Mesenchymal stem cell (in vitro differentiated cells and primary cell): ENCODE measurements at regions not wholly inside any gene's neighbourhood (a gene's known extent, or its start where the extent isn't known, plus 50 kb on each side); places are given as distances from the start of the nearest gene placed in this dataset.

Experiments used
- DNase-seq: peaks from one replicate; pipeline ENCODE4 v3.0.0-alpha.2; 2013
- H2AFZ ChIP-seq: one replicate; pipeline ENCODE4 v1.6.1; 2013; ENCODE audit warnings: low read depth, mild to moderate bottlenecking, control low read depth, inconsistent platforms, low read length, moderate library complexity
- H2AK5ac ChIP-seq: 2 replicates; pipeline ENCODE4 v1.6.1; 2013; ENCODE audit warnings: low read length, moderate library complexity, mild to moderate bottlenecking, inconsistent platforms; ENCODE audit not compliant: severe bottlenecking
- H2BK120ac ChIP-seq: one replicate; pipeline ENCODE4 v1.6.1; 2013; ENCODE audit warnings: low read depth, mild to moderate bottlenecking, inconsistent platforms, low read length, moderate library complexity
- H2BK12ac ChIP-seq, 2 experiments: one replicate each; pipeline ENCODE4 v1.6.1; 2013; ENCODE audit warnings: inconsistent platforms in 2 of 2, low read length in 2 of 2, mild to moderate bottlenecking in 2 of 2, moderate library complexity in 2 of 2, control low read depth in 1 of 2
- H2BK15ac ChIP-seq: one replicate; pipeline ENCODE4 v1.6.1; 2013; ENCODE audit warnings: mild to moderate bottlenecking, low read depth, inconsistent platforms; ENCODE audit not compliant: poor library complexity, severe bottlenecking
- H2BK5ac ChIP-seq: 2 replicates; pipeline ENCODE4 v1.6.1; 2013; ENCODE audit warnings: low read depth, mild to moderate bottlenecking, low read length, control low read depth, inconsistent platforms; ENCODE audit not compliant: poor library complexity, severe bottlenecking
- H3K14ac ChIP-seq, 2 experiments: one replicate each; pipeline ENCODE4 v1.6.1; 2013; ENCODE audit warnings: inconsistent platforms in 2 of 2, low read length in 2 of 2, control low read depth in 1 of 2, mild to moderate bottlenecking in 1 of 2, moderate library complexity in 1 of 2
- H3K18ac ChIP-seq, 2 experiments: one replicate each; pipeline ENCODE4 v1.6.1; 2013; ENCODE audit warnings: inconsistent platforms in 2 of 2, low read length in 2 of 2, control low read depth in 1 of 2, low read depth in 1 of 2, mild to moderate bottlenecking in 1 of 2
- H3K23ac ChIP-seq, 2 experiments: one replicate each; pipeline ENCODE4 v1.6.1; 2013; ENCODE audit warnings: inconsistent platforms in 2 of 2, low read length in 2 of 2, mild to moderate bottlenecking in 2 of 2, moderate library complexity in 2 of 2, control low read depth in 1 of 2
- H3K27ac ChIP-seq: 2 replicates; pipeline ENCODE4 v1.5.1; 2013; ENCODE audit warnings: mild to moderate bottlenecking, moderate library complexity, low read length, control low read depth, inconsistent platforms; ENCODE audit not compliant: poor library complexity, severe bottlenecking
- H3K27me3 ChIP-seq, 2 experiments: 2 replicates each; pipeline versions ENCODE4 v1.6.1 to v1.7.0; 2013; ENCODE audit warnings: low read length in 2 of 2, mild to moderate bottlenecking in 2 of 2, moderate library complexity in 2 of 2, control low read depth in 1 of 2, inconsistent platforms in 1 of 2; ENCODE audit not compliant: control insufficient read depth in 1 of 2, insufficient read depth in 1 of 2
- H3K36me3 ChIP-seq, 2 experiments: 2 replicates each; pipeline versions ENCODE4 v1.6.1 to v1.7.0; 2013; ENCODE audit warnings: low read length in 2 of 2, control low read depth in 1 of 2, inconsistent platforms in 1 of 2, low read depth in 1 of 2, mild to moderate bottlenecking in 1 of 2; ENCODE audit not compliant: insufficient read depth in 2 of 2, control insufficient read depth in 1 of 2
- H3K4ac ChIP-seq, 2 experiments: one replicate each; pipeline ENCODE4 v1.6.1; 2013; ENCODE audit warnings: inconsistent platforms in 2 of 2, low read length in 2 of 2, mild to moderate bottlenecking in 2 of 2, moderate library complexity in 2 of 2, control low read depth in 1 of 2, low read depth in 1 of 2
- H3K4me1 ChIP-seq: 2 replicates; pipeline ENCODE4 v1.6.1; 2013; ENCODE audit warnings: low read depth, low read length, control low read depth; ENCODE audit not compliant: control insufficient read depth, insufficient read depth
- H3K4me2 ChIP-seq: 2 replicates; pipeline ENCODE4 v1.6.1; 2013; ENCODE audit warnings: low read length, mild to moderate bottlenecking, inconsistent platforms; ENCODE audit not compliant: poor library complexity, severe bottlenecking
- H3K4me3 ChIP-seq, 2 experiments: 2 replicates each; pipeline versions ENCODE4 v1.5.1 to v1.7.0; 2013; ENCODE audit warnings: low read length in 2 of 2, mild to moderate bottlenecking in 2 of 2, control low read depth in 1 of 2, low read depth in 1 of 2; ENCODE audit not compliant: insufficient read depth in 1 of 2
- H3K79me1 ChIP-seq: replicated peaks from 2 replicates; pipeline ENCODE4 v1.6.1; 2013; ENCODE audit warnings: mild to moderate bottlenecking, control low read depth, low read length, inconsistent platforms; ENCODE audit not compliant: poor library complexity, severe bottlenecking
- H3K9ac ChIP-seq: 2 replicates; pipeline ENCODE4 v1.7.0; 2013; ENCODE audit warnings: mild to moderate bottlenecking, low read length, moderate library complexity
- H3K9me3 ChIP-seq: 2 replicates; pipeline ENCODE4 v1.7.0; 2013; ENCODE audit warnings: mild to moderate bottlenecking, low read length; ENCODE audit not compliant: control insufficient read depth
- H4K8ac ChIP-seq: one replicate; pipeline ENCODE4 v1.6.1; 2013; ENCODE audit warnings: inconsistent platforms, mild to moderate bottlenecking, low read length, moderate library complexity
- H4K91ac ChIP-seq: one replicate; pipeline ENCODE4 v1.6.1; 2013; ENCODE audit warnings: mild to moderate bottlenecking, low read length, inconsistent platforms
- WGBS: methylation state at CpG from one replicate; pipeline ENCODE4 v1.1.7; 2013; ENCODE audit warnings: mixed read lengths; 5-methylcytosine and 5-hydroxymethylcytosine counted together

GRCh38 chr11:115083144-115083806 lies 404.9 kb downstream of the NXPE2 start:
- no peak for DNase-seq
- Histone ChIP-seq H4K8ac (no peak overlapping the region), H2AK5ac (no peak overlapping the region), H4K91ac (no peak overlapping the region), H2BK120ac (no peak overlapping the region), H3K9me3 (no peaks in the 10 kb centered on the region), H3K9ac (no peak overlapping the region), H3K27ac (no peak overlapping the region), H2BK12ac (no peak overlapping the region), H3K4me2 (no peak overlapping the region), H2BK5ac (no peak overlapping the region), H3K4ac (no peak overlapping the region), H3K4me1 (no peaks in the 10 kb centered on the region), H3K36me3 (no peaks in the 10 kb centered on the region), H3K23ac (no peak overlapping the region), H3K4me3 (no peak overlapping the region), H3K14ac (no peak overlapping the region), H3K79me1 (no peaks in the 10 kb centered on the region), H3K18ac (no peak overlapping the region), H3K27me3 (peaks cover 0 to 50% of the 10 kb centered on the region in 2 experiments), H2AFZ (no peak overlapping the region), H2BK15ac (no peak overlapping the region)
- 82% methylated on average over 13 of the region's 13 CpGs for WGBS

- Histone ChIP-seq H3K4me3 (no peak overlapping the region), H3K18ac (no peak overlapping the region), H3K9me3 (no peaks in the 10 kb centered on the region), H3K14ac (no peak overlapping the region), H3K23ac (no peak overlapping the region), H2BK15ac (no peak overlapping the region), H3K4me2 (no peak overlapping the region), H4K8ac (no peak overlapping the region), H2AFZ (no peak overlapping the region), H3K9ac (no peak overlapping the region), H2BK5ac (no peak overlapping the region), H3K4ac (no peak overlapping the region), H3K4me1 (no peaks in the 10 kb centered on the region), H2BK120ac (no peak overlapping the region), H4K91ac (no peak overlapping the region), H3K27ac (no peak overlapping the region), H2AK5ac (no peak overlapping the region), H3K27me3 (peaks cover 0 to 40% of the 10 kb centered on the region in 2 experiments), H2BK12ac (no peak overlapping the region), H3K36me3 (no peaks in the 10 kb centered on the region), H3K79me1 (no peaks in the 10 kb centered on the region)
- 76% methylated on average over 4 of the region's 4 CpGs for WGBS
- no peak for DNase-seq
Observed at GRCh38 chr11:115084231-115084630, 405.9 kb downstream of the NXPE2 start.

- Histone ChIP-seq H2BK5ac (no peak overlapping the region), H2AFZ (no peak overlapping the region), H2AK5ac (no peak overlapping the region), H2BK12ac (no peak overlapping the region), H3K14ac (no peak overlapping the region), H2BK15ac (no peak overlapping the region), H2BK120ac (no peak overlapping the region), H3K27me3 (peaks cover 0 to 34% of the 10 kb centered on the region in 2 experiments), H3K4me2 (no peak overlapping the region), H3K79me1 (no peaks in the 10 kb centered on the region), H3K18ac (no peak overlapping the region), H3K23ac (no peak overlapping the region), H4K8ac (no peak overlapping the region), H3K9ac (no peak overlapping the region), H3K4ac (no peak overlapping the region), H3K4me3 (no peak overlapping the region), H3K36me3 (no peaks in the 10 kb centered on the region), H3K9me3 (no peaks in the 10 kb centered on the region), H3K27ac (no peak overlapping the region), H3K4me1 (no peaks in the 10 kb centered on the region), H4K91ac (no peak overlapping the region)
- WGBS, result 93% methylated on average over 4 of the region's 5 CpGs
- DNase-seq, result no peak
Observed at GRCh38 chr11:115085461-115086210, 407.3 kb downstream of the NXPE2 start.

GRCh38 chr11:115087791-115088190 lies 409.5 kb downstream of the NXPE2 start:
- H3K79me1 ChIP-seq, result no peaks in the 10 kb centered on the region
- H2BK120ac ChIP-seq, result no peak overlapping the region
- no peak overlapping the region for H4K8ac ChIP-seq

More at GRCh38 chr11:115087791-115088190, 409.5 kb downstream of the NXPE2 start:
- no peak overlapping the region for H3K27ac ChIP-seq
- H3K27me3 ChIP-seq, result peaks cover 0 to 12% of the 10 kb centered on the region in 2 experiments
- H2AFZ ChIP-seq, result no peak overlapping the region
- H2AK5ac ChIP-seq, result no peak overlapping the region
- H3K9me3 ChIP-seq, result no peaks in the 10 kb centered on the region
- no peak overlapping the region for H3K18ac ChIP-seq
- no peak overlapping the region for H2BK15ac ChIP-seq
- H3K4me2 ChIP-seq, result no peak overlapping the region
- no peak overlapping the region for H2BK5ac ChIP-seq
- no peak overlapping the region for H3K4me3 ChIP-seq
- H3K23ac ChIP-seq, result no peak overlapping the region
- no peaks in the 10 kb centered on the region for H3K4me1 ChIP-seq
- DNase-seq, result no peak
- no peaks in the 10 kb centered on the region for H3K36me3 ChIP-seq
- H3K4ac ChIP-seq, result no peak overlapping the region
- no peak overlapping the region for H2BK12ac ChIP-seq
- H3K14ac ChIP-seq, result no peak overlapping the region
- 100% methylated on average over 1 of the region's 2 CpGs for WGBS
- H3K9ac ChIP-seq, result no peak overlapping the region
- H4K91ac ChIP-seq, result no peak overlapping the region
